PC-9 (cell line): ENCODE measurements at regions not wholly inside any gene's neighbourhood (a gene's known extent, or its start where the extent isn't known, plus 50 kb on each side); places are given as distances from the start of the nearest gene placed in this dataset.

Experiments used
- EZH2 ChIP-seq: fragments of 200-600 bp; sonication (generic); IDR thresholded peaks from 2 replicates; pipeline ENCODE4 v1.8.0; 2017; ENCODE audit warnings: antibody characterized with exemption, low read depth
- TF ChIP-seq, protein P1 (sequence below): fragments of 200-600 bp; sonication (generic); conservative IDR thresholded peaks from 2 replicates; pipeline ENCODE4 v1.6.1; 2017; ENCODE audit warnings: mixed run types, antibody characterized with exemption, mild to moderate bottlenecking, moderate library complexity

DNA sequence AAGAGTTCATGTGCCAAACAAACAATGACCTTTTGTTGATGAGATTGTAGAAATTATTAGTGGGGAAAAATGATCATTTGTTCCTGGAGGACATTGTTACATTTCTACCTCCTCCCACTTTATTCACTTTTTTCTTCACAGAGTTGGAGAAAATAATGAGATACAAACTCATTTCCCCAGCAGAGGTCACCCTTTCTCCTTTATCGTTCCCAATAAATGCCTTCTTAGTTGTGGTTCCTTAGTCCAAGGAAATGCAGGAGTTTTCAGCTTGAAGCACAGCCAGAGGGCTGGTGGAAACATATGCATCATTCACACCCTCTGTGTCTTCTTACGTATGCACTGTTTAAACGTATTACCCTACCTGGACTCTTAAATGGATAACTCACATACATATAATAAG lies 108.8 kb downstream of the SLC4A3 start:
- TF ChIP-seq, protein P1, sequence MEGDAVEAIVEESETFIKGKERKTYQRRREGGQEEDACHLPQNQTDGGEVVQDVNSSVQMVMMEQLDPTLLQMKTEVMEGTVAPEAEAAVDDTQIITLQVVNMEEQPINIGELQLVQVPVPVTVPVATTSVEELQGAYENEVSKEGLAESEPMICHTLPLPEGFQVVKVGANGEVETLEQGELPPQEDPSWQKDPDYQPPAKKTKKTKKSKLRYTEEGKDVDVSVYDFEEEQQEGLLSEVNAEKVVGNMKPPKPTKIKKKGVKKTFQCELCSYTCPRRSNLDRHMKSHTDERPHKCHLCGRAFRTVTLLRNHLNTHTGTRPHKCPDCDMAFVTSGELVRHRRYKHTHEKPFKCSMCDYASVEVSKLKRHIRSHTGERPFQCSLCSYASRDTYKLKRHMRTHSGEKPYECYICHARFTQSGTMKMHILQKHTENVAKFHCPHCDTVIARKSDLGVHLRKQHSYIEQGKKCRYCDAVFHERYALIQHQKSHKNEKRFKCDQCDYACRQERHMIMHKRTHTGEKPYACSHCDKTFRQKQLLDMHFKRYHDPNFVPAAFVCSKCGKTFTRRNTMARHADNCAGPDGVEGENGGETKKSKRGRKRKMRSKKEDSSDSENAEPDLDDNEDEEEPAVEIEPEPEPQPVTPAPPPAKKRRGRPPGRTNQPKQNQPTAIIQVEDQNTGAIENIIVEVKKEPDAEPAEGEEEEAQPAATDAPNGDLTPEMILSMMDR: peak; percentile 73
- no peak for TF ChIP-seq EZH2
